Liver (tissue), 3 donors: ENCODE measurements at regions not wholly inside any gene's neighbourhood (a gene's known extent, or its start where the extent isn't known, plus 50 kb on each side); places are given as distances from the start of the nearest gene placed in this dataset.

Source experiments
- TAF1 ChIP-seq: conservative IDR thresholded peaks from 2 replicates; pipeline ENCODE4 v1.6.1; 2016; ENCODE audit warnings: antibody characterized with exemption, mild to moderate bottlenecking
- TF ChIP-seq, protein P1 (sequence below): fragments of 150-350 bp; IDR thresholded peaks from 2 replicates; pipeline ENCODE4 v1.5.1; 2017; ENCODE audit warnings: improper control_type of control experiment, low read depth, low read length; ENCODE audit not compliant: missing input control
- donor health status: healthy.
- donor health status: healthy.

DNA sequence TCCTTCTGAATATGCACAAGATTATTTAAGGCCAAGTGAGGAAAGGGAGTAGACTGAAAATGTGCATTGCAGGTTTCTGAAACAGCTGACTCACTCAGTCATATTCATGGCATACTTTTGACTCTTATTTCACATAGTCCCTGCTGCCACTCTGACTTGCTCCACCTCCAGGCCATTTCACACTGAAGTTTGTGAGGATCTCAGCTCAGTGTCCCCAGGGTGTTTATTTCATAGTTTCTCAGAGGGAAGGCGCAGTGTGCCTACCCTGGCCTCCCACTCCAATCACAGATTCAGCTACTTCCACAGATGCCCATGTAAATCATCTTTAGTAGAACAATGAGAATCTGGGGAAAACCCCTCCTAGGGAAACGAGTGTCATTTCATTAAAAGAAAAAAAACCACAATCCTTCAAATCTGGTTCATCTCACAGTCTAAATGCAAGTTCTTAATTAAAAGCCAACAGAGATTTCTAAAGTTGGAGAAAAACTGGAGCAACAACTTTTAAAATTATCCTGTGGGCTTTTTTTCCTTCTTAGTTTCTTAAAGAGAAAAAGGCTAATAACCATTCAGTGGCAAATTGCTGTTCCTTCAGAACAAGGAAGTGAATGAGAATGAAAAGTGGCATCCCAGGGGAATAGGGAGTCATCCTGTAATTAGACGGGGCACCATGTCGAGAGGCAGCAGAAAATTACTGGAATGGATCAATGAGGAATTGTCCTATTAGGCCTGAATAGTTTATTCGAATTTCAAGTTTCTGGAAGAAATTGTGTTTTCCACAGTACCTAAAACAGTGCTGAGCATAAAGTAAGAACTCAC lies 133.6 kb downstream of the TFAP2B start:
- TF ChIP-seq, protein P1, sequence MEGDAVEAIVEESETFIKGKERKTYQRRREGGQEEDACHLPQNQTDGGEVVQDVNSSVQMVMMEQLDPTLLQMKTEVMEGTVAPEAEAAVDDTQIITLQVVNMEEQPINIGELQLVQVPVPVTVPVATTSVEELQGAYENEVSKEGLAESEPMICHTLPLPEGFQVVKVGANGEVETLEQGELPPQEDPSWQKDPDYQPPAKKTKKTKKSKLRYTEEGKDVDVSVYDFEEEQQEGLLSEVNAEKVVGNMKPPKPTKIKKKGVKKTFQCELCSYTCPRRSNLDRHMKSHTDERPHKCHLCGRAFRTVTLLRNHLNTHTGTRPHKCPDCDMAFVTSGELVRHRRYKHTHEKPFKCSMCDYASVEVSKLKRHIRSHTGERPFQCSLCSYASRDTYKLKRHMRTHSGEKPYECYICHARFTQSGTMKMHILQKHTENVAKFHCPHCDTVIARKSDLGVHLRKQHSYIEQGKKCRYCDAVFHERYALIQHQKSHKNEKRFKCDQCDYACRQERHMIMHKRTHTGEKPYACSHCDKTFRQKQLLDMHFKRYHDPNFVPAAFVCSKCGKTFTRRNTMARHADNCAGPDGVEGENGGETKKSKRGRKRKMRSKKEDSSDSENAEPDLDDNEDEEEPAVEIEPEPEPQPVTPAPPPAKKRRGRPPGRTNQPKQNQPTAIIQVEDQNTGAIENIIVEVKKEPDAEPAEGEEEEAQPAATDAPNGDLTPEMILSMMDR: no peak
- no peak for TF ChIP-seq TAF1
